GM12878 (cell line): ENCODE measurements at regions not wholly inside any gene's neighbourhood (a gene's known extent, or its start where the extent isn't known, plus 50 kb on each side); places are given as distances from the start of the nearest gene placed in this dataset.

ENCODE experiments used
- BHLHE40 ChIP-seq, 2 experiments: fragments of 450-650 bp in 1 of 2; IDR thresholded peaks; 2 replicates each; pipeline ENCODE4 v1.6.1; 2011 to 2017; ENCODE audit warnings: low read depth in 2 of 2, borderline replicate concordance in 1 of 2, improper control_type of control experiment in 1 of 2, low read length in 1 of 2, mild to moderate bottlenecking in 1 of 2
- CBX3 ChIP-seq: fragments of 200-600 bp; sonication (generic); IDR thresholded peaks from 2 replicates; pipeline ENCODE4 v1.6.1; 2016; ENCODE audit warnings: low read depth, borderline replicate concordance
- CHD2 ChIP-seq: IDR thresholded peaks from 2 replicates; pipeline ENCODE4 v1.6.1; 2011; ENCODE audit warnings: low read depth, low read length, improper control_type of control experiment, borderline replicate concordance
- HDGF ChIP-seq: fragments of 450-650 bp; IDR thresholded peaks from 2 replicates; pipeline ENCODE4 v1.6.1; 2016; ENCODE audit warnings: antibody characterized with exemption
- IKZF2 ChIP-seq, 2 experiments: fragments of 450-650 bp; IDR thresholded peaks; 2 replicates each; pipeline ENCODE4 v1.6.1; 2017; ENCODE audit warnings: mild to moderate bottlenecking in 2 of 2, moderate library complexity in 2 of 2
- MYB ChIP-seq: fragments of 150-350 bp; IDR thresholded peaks from 2 replicates; pipeline ENCODE4 v1.6.1; 2014; ENCODE audit warnings: mild to moderate bottlenecking, low read depth, low read length, borderline replicate concordance
- NFYB ChIP-seq: IDR thresholded peaks from 2 replicates; pipeline ENCODE4 v1.6.1; 2011; ENCODE audit warnings: low read depth, mild to moderate bottlenecking, low read length, improper control_type of control experiment, moderate library complexity; ENCODE audit not compliant: insufficient read depth
- NR2F1 ChIP-seq: fragments of 450-650 bp; conservative IDR thresholded peaks from 2 replicates; pipeline ENCODE4 v1.6.1; 2017; ENCODE audit warnings: mild to moderate bottlenecking
- POLR2AphosphoS5 ChIP-seq: IDR thresholded peaks from 2 replicates; pipeline ENCODE4 v1.6.1; 2011; ENCODE audit warnings: mild to moderate bottlenecking, low read length, inconsistent platforms
- RFX5 ChIP-seq: IDR thresholded peaks from 2 replicates; pipeline ENCODE4 v1.6.1; 2011; ENCODE audit warnings: low read depth, low read length, improper control_type of control experiment
- ZNF207 ChIP-seq: fragments of 450-650 bp; IDR thresholded peaks from 2 replicates; pipeline ENCODE4 v1.6.1; 2014; ENCODE audit warnings: antibody characterized with exemption, mild to moderate bottlenecking, borderline replicate concordance
- TF ChIP-seq, protein P1 (sequence below): IDR thresholded peaks from 2 replicates; pipeline ENCODE4 v1.6.1; 2012; ENCODE audit warnings: low read length, inconsistent platforms
- TF ChIP-seq, protein P2 (sequence below): fragments of 150-350 bp; IDR thresholded peaks from 2 replicates; pipeline ENCODE4 v1.6.1; 2014; ENCODE audit warnings: mild to moderate bottlenecking, low read depth, low read length

DNA sequence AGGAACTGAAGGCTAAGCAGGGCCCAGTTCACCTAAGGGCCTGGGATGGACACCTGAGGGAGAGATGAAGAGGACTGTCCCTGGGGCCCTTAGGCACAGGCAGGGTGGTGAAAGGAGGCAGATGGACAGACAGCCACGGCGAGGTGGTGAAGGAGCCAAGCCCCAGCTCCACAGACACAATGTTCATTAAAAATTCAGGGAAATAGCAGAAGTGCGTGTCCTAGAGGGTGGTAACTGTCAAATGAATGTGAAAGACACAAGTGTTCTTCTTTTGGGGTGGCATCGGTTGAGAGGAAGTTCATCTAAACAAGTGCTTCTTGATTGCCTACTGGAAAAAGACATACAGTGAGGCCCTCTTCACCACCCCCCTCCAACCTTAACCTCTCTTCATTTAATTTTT lies 76.2 kb upstream of the SIX2 start (continued):
- no peak for TF ChIP-seq IKZF2 (IDR thresholded peaks at IDR 0.05)
- no peak for TF ChIP-seq HDGF
- TF ChIP-seq RFX5 = no peak
- TF ChIP-seq MYB = no peak
- TF ChIP-seq NR2F1 = no peak
- TF ChIP-seq POLR2AphosphoS5 = no peak
- no peak for TF ChIP-seq CHD2
- TF ChIP-seq, protein P1, sequence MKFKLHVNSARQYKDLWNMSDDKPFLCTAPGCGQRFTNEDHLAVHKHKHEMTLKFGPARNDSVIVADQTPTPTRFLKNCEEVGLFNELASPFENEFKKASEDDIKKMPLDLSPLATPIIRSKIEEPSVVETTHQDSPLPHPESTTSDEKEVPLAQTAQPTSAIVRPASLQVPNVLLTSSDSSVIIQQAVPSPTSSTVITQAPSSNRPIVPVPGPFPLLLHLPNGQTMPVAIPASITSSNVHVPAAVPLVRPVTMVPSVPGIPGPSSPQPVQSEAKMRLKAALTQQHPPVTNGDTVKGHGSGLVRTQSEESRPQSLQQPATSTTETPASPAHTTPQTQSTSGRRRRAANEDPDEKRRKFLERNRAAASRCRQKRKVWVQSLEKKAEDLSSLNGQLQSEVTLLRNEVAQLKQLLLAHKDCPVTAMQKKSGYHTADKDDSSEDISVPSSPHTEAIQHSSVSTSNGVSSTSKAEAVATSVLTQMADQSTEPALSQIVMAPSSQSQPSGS = no peak
- no peak for TF ChIP-seq BHLHE40 (IDR thresholded peaks at IDR 0.05; ENCODE audit: borderline replicate concordance in 1 of 2, low read depth in 2 of 2, low read length in 1 of 2)
- TF ChIP-seq ZNF207 = no peak
- TF ChIP-seq, protein P2, sequence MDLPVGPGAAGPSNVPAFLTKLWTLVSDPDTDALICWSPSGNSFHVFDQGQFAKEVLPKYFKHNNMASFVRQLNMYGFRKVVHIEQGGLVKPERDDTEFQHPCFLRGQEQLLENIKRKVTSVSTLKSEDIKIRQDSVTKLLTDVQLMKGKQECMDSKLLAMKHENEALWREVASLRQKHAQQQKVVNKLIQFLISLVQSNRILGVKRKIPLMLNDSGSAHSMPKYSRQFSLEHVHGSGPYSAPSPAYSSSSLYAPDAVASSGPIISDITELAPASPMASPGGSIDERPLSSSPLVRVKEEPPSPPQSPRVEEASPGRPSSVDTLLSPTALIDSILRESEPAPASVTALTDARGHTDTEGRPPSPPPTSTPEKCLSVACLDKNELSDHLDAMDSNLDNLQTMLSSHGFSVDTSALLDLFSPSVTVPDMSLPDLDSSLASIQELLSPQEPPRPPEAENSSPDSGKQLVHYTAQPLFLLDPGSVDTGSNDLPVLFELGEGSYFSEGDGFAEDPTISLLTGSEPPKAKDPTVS = no peak
- no peak for TF ChIP-seq NFYB
- no peak for TF ChIP-seq CBX3
